ENCODE measurements at regions not wholly inside any gene's neighbourhood (a gene's known extent, or its start where the extent isn't known, plus 50 kb on each side); places are given as distances from the start of the nearest gene placed in this dataset.

DNA sequence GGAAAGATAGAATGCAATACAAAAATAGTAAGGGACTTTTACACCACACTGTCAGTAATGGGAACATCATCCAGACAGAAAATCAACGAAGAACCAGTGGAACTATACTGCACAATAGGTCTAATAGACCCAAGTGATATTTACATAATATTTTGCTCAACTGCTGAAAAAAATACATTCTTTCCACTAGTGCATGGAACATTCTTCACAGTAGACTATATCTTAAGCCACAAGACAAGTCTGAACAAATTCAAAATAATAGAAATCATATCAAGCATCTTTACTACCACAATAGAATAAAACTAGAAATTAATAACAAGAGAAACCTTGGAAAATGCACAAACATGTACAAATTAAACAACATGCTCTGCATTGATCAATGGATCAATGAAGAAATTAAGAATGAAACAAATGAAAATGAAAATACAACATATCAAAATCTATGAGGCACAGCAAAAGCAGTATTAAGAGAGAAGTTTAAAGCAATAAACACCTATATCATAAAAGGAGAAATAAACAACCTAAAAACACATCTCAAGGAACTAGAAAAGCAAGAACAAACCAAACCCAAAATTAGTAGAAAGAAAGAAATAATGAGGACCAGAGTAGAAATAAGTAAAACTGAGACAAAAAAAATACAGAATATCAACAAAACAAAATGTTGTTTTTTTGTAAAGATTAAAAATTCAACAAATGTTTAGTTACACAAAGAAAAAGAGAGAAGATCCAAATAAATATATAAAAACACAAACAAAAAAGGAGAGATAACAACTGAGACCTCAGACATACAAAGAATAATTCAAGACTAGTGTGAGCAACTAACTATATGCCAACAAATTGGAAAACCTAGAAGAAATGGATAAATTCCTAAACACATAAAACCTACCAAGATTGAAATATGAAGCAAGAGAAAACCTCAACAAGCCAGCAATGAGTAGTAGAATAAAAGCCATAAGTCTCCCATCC is 51.5 kb upstream of the ANTXR2 start:
- no peak for DNase-seq (ENCODE audit: low read depth)
- H3K4me3 ChIP-seq (replicated peaks; ENCODE audit: low read depth, low read length): no peak overlapping the region
- TF ChIP-seq, protein P1, sequence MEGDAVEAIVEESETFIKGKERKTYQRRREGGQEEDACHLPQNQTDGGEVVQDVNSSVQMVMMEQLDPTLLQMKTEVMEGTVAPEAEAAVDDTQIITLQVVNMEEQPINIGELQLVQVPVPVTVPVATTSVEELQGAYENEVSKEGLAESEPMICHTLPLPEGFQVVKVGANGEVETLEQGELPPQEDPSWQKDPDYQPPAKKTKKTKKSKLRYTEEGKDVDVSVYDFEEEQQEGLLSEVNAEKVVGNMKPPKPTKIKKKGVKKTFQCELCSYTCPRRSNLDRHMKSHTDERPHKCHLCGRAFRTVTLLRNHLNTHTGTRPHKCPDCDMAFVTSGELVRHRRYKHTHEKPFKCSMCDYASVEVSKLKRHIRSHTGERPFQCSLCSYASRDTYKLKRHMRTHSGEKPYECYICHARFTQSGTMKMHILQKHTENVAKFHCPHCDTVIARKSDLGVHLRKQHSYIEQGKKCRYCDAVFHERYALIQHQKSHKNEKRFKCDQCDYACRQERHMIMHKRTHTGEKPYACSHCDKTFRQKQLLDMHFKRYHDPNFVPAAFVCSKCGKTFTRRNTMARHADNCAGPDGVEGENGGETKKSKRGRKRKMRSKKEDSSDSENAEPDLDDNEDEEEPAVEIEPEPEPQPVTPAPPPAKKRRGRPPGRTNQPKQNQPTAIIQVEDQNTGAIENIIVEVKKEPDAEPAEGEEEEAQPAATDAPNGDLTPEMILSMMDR (IDR thresholded peaks at IDR 0.05; ENCODE audit: low read length, missing control alignments): no peak
